HG02642 (cell line): ENCODE measurements at regions not wholly inside any gene's neighbourhood (a gene's known extent, or its start where the extent isn't known, plus 50 kb on each side); places are given as distances from the start of the nearest gene placed in this dataset.
"Not testable (repeated sequence)": the region's sequence is repeated elsewhere in the genome, so short reads cannot be mapped to it uniquely, and the experiment has no call there.

Experiments used
- ATAC-seq: cut with Tn5 transposase; IDR thresholded peaks from one replicate; pipeline ENCODE4 v1.9.1; 2021; ENCODE audit warnings: mild to moderate bottlenecking; ENCODE audit not compliant: unreplicated experiment, poor library complexity

DNA sequence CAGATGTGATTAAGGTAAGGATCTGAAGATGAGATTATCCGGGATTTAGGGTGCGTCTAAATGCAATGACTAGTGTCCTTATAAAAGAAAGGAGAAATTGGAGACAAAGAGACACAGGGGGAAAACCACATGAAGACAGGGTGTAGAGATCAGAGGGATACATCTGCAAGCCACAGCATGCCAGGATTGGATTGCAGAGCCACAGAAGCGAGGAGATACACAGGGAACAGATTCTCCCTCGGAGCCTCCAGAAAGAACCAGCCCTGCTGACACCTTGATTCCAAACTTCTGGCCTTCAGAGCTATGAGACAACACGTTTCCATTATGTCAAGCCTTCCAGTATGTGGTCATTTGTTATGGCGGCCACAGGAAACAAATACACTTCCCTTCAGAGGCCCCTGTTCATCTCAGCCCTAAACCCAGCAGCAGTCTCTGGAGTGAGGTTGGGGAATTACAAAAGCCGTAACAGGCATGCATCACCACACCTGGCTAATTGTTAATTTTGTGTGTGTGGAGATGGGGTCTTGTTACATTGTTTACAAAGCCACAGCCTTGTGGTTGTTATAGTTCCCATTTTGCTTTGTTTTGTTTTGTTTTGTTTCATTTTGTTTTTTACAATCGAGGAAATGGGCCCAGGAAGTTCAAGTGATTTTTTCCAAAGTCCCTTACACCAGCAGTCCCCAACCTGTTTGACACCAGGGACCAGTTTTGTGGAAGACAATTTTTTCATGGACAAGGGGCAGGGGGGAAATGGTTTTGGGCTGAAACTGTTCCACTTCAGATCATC is 51.6 kb upstream of the LYRM9 start:
- ATAC-seq: peak; percentile 43

DNA sequence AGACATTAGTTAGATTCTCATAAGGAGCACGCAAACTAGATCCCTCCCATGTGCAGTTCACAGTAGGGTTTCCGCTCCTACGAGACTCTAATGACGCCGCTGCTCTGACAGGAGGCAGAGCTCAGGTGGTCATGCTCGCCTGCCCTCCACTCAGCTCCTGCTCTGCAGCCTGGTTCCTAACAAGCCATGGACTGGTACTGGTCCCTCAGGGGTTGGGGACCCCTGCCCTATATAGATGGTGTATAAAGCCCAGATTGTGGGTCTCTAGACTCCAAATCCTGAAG is 52.1 kb upstream of the LYRM9 start:
- ATAC-seq: peak; percentile 50

DNA sequence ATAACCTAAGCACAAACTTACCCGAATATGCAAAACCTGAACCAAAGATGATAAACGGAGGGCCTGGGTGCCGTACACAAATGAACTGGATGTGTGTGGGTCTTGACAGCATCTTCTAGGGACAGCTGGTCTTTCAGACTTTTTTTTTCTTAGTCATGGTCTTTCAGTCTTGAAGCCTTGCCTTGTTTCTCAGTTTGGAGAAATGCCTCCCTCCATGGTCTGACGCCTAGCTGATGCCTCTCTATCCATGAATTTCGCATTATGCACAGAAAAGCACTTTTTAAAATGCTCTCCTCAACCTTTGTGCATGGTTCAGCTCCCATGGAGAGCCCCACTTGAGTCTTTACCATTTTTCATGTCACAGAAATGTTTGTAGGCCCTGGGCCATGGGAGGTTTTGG is 52.8 kb upstream of the LYRM9 start:
- ATAC-seq: no peak

DNA sequence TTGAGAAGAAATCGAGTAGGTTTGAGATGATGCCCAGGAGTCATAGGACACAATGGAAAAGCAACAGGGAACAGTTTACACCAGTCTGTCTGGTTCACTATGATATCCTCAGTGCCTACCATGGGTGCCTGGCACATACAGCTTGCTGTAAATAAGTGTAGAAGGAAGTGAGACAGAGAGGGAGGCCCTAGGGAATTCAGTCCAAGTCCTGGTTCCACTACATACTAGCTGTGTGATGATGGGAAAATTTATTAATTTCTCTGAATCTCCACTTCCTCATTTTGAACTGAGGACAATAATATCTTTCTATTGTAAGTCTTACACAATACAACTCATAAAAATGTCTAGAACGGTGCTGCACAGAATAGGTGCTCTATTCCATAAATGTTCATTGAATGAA is 53.3 kb upstream of the LYRM9 start:
- ATAC-seq: no peak

DNA sequence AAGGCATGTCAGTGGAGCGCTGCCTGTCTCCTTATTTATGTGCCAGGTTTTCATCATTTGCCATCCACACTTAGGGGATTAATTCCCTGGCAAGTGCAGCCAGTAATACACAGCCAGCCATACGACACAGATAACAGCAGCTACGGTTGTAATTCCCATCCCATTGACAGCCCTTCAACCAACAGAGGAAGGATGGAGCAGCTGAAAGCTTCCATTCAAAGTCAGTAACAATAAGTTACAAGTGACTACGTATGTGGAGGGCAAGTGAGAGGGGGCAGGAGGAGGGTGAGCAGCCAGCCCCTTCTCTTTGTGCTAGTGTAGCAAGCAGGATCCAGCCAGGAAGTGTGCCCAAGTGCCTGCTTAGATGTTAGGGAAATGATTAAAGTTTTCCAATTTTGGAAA is 53.8 kb upstream of the LYRM9 start:
- ATAC-seq: no peak

DNA sequence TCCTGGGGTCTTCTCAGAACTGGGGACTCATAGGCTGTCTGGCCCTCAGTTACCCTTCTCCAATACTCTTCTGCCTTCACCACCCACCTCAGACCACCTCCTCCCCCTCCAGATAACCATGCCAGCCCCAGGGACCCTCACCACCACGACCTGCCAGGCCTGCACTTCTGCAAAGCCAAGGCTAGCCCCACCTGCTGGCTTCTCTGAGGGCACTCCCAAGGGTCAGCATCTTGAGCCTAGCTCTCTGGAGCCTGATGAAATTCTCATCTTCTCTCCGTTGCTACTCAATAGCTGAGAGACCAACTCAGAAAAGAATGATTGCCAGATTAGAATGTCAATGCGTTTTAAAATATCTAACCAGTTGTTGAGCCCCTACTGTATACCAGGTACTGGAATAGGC is 56.1 kb upstream of the LYRM9 start:
- no peak for ATAC-seq

GRCh38 chr17:27950225-27950624 is 57.1 kb upstream of the LYRM9 start:
- ATAC-seq: not testable (repeated sequence)

DNA sequence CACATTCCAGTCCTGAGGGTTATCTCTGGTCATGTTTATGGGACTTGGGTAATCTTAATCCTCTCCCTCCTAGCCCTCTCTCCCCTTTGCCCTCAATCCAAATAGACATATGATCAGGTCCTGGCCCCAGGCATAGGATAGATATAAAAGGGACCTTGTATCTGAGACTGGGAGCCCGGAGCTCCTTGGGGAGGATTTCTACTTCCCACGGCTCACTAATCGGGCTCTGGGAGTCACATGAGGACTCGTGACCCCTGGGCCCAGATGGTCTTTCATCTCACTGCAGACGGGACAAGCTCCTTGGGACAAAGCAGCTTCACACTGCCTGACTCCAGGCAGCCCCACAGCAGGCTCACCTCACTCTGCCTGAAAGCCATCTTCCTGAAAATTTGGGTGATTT is 57.8 kb upstream of the LYRM9 start:
- ATAC-seq: no peak

DNA sequence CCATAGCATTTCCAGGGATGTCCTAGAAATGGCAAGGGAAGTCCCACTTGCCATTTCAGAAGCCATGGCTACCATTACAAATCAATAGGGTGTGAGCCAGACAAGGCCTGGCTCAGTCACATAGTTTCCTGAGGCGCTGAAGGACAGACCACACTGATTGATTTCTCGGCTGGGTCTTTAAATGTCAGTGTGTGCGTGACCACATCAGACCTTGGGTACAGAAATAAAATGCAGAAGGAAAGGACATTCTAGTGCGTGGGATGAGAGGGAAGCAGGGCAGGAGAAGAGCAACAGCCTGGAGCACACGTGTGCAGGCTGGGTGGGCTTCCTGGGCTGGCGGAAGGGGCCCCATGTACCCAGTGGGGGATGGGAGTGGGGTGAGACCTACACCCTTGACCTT is 58.7 kb upstream of the LYRM9 start:
- ATAC-seq: no peak

- ATAC-seq: no peak
These were observed 59.2 kb upstream of the LYRM9 start for GRCh38 chr17:27952366-27952765.

- no peak for ATAC-seq
These were observed 61.7 kb upstream of the LYRM9 start for GRCh38 chr17:27954548-27955495.

- no peak for ATAC-seq
These were observed 63.7 kb upstream of the LYRM9 start for GRCh38 chr17:27956601-27957445.

DNA sequence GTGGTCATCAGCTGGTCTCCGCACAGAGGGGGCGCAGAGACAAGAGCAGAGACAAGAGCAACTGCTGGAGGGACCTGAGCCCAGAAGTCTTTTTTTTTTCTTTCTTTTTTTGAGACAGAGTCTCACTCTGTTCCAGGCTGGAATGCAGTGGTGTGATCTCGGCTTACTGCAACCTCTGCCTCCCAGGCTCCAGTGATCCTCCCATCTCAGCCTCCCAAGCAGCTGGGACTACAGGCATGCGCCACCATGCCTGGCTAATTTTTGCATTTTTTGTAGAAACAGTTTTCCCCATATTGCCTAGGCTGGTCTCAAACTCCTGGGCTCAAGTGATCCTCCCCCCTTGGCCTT is 64.3 kb upstream of the LYRM9 start:
- not testable (repeated sequence) for ATAC-seq

DNA sequence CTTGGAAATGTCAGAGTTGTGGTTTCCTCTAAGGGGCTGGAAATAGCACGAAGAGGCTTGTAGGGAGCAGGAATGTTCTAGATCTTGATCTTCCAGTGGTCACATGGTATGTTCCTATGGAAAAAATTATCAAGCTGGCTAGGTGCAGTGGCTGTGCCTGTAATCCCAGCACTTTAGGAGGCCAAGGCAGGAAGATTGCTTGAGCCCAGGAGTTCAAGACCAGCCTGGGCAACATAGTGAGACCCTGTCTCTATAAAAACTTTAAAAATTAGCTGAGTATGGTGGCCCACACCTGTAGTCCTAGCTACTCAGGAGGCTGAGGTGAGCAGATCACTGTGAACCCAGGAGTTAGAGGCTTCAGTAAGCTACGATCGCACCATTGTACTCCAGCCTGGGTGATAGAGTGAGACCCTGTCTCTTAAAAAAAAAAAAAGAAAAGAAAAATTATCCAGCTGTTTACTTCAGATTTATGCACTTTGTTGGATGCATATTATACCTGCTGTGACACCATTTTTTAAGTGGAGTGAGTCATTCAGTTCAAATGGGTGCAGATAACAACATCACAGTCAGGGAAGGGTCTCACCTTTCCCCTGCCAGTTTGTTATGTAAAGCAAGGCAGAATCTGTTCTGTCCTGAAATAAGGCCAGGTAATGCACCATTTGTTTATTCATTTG is 65.7 kb upstream of the LYRM9 start:
- no peak for ATAC-seq

- ATAC-seq: no peak
These were observed 66.2 kb upstream of the LYRM9 start for GRCh38 chr17:27959382-27959709.

- ATAC-seq: no peak
These were observed 67.2 kb upstream of the LYRM9 start for GRCh38 chr17:27960183-27960849.

GRCh38 chr17:27962581-27962980 is 69.4 kb upstream of the LYRM9 start:
- not testable (repeated sequence) for ATAC-seq

- ATAC-seq: no peak
These were observed 72.1 kb upstream of the LYRM9 start for GRCh38 chr17:27965224-27965623.

DNA sequence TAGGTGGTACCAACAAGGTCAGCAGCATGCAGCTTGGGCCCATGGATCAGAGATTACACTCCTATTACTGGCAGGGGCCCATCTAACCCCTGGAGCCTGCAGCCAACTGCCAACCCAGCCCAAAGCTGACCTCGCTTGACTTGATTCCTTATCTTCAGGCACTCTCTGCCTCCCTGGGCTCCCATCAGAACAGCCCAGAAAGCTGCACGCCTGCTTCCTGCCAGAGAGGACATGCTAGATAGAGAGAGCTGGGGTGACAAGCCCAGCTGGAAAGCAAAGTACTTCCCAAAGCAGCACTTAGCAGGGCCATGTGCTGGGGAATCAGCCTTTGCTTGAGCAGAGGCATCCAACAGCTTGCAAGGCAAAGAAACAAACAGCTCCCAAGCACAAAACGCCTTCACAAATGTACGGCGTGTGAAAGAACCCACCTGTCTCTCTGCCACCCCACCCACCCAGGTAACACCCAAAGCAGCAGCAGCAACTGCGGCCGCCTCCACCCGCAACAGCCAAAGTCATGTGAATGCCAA is 74.2 kb upstream of the NLK start:
- ATAC-seq: no peak

- no peak for ATAC-seq
These were observed 71.9 kb upstream of the NLK start for GRCh38 chr17:27970587-27970986.
